K562 (cell line): ENCODE measurements at regions not wholly inside any gene's neighbourhood (a gene's known extent, or its start where the extent isn't known, plus 50 kb on each side); places are given as distances from the start of the nearest gene placed in this dataset.

ENCODE experiments used
- ATAC-seq: fragments of 200-7000 bp; cut with Tn5 transposase; 3 replicates; pipeline ENCODE4 v1.9.1; 2020; ENCODE audit warnings: moderate library complexity
- BruUV-seq: library from RNA; stranded (reverse); fragments of 400-500 nt; replicated peaks from 2 replicates; lab custom pipeline; 2021; lab: Mats Ljungman, UMichigan
- CTCF ChIA-PET: fragments of 300-600 bp; formaldehyde crosslinking; extraction: SDS; loops from one replicate; lab custom pipeline; 2021; ENCODE audit warnings: low intra/inter-chr PET ratio; lab: Yijun Ruan, JAX
- POLR2A ChIA-PET: fragments of 300-600, 350-650 bp; sonication (Branson Sonifier 250); formaldehyde crosslinking; extraction: SDS; loops from one replicate; lab custom pipeline; 2021; ENCODE audit warnings: antibody characterized with exemption, inconsistent platforms; lab: Yijun Ruan, JAX
- DNase-seq, 4 experiments: peaks; one replicate each; pipeline versions ENCODE4 v3.0.0 to v3.0.0-alpha.2; 2011 to 2018; ENCODE audit warnings: low spot score in 3 of 4, mixed read lengths in 3 of 4; ENCODE audit errors: extremely low read depth in 1 of 4
- FAIRE-seq: peaks from 2 replicates; lab custom pipeline; 2011; peaks lifted over from hg19 to GRCh38; lab: Jason Lieb, UNC
- H2AFZ ChIP-seq: 2 replicates; pipeline ENCODE4 v1.6.0; 2011; ENCODE audit warnings: low read depth, low read length, control low read depth, inconsistent platforms
- H3K27ac ChIP-seq: fragments of 200-600 bp; 3 replicates; pipeline ENCODE4 v1.8.0; 2011; ENCODE audit warnings: low read depth, mild to moderate bottlenecking, control low read depth, inconsistent platforms, low read length, moderate library complexity, mixed read lengths; ENCODE audit errors: extremely low read depth
- H3K27me3 ChIP-seq, 2 experiments: fragments of 300-600 bp in 1 of 2; 2 replicates in 1 of 2; 3 replicates in 1 of 2; pipeline versions ENCODE4 v1.6.0 to v1.8.0; 2011; ENCODE audit warnings: inconsistent platforms in 2 of 2, low read length in 2 of 2, mild to moderate bottlenecking in 1 of 2, mixed read lengths in 1 of 2, moderate library complexity in 1 of 2; ENCODE audit not compliant: control insufficient read depth in 2 of 2, insufficient read depth in 2 of 2
- H3K36me3 ChIP-seq: fragments of 300-600 bp; 3 replicates; pipeline ENCODE4 v1.8.0; 2011; ENCODE audit warnings: mild to moderate bottlenecking, low read length, inconsistent platforms; ENCODE audit not compliant: control insufficient read depth, insufficient read depth
- H3K4me1 ChIP-seq, 2 experiments: fragments of 200-600 bp in 1 of 2; replicated peaks in 1 of 2; 2 replicates in 1 of 2; 3 replicates in 1 of 2; pipeline versions ENCODE4 v1.5.1 to v1.8.0; 2011; ENCODE audit warnings: inconsistent platforms in 2 of 2, low read length in 2 of 2, mild to moderate bottlenecking in 1 of 2, mixed read lengths in 1 of 2, moderate library complexity in 1 of 2; ENCODE audit not compliant: control insufficient read depth in 2 of 2, insufficient read depth in 2 of 2
- H3K4me2 ChIP-seq: 2 replicates; pipeline ENCODE4 v1.6.1; 2011; ENCODE audit warnings: low read length, control low read depth, inconsistent platforms, mixed read lengths; ENCODE audit not compliant: insufficient read depth
- H3K4me3 ChIP-seq: fragments of 200-600 bp; sonication (generic), shearing (Covaris generic); 2 replicates; pipeline ENCODE4 v1.5.1; 2016; ENCODE audit warnings: control low read depth, inconsistent platforms
- H3K79me2 ChIP-seq: fragments of 200-600 bp; 3 replicates; pipeline ENCODE4 v1.8.0; 2011; ENCODE audit warnings: low read length, inconsistent platforms; ENCODE audit not compliant: control insufficient read depth, insufficient read depth
- H3K9ac ChIP-seq, 2 experiments: 2 replicates each; pipeline versions ENCODE4 v1.6.0 to v1.6.1; 2011; ENCODE audit warnings: low read depth in 2 of 2, low read length in 2 of 2, control low read depth in 1 of 2, inconsistent platforms in 1 of 2, mild to moderate bottlenecking in 1 of 2, mixed read lengths in 1 of 2; ENCODE audit not compliant: insufficient read depth in 1 of 2
- H3K9me1 ChIP-seq: one replicate; pipeline ENCODE4 v1.6.0; 2011; ENCODE audit warnings: inconsistent platforms, mild to moderate bottlenecking, low read length, moderate library complexity; ENCODE audit not compliant: control insufficient read depth, insufficient read depth
- H3K9me3 ChIP-seq: replicated peaks from 2 replicates; pipeline ENCODE4 v1.5.1; 2011; ENCODE audit warnings: low read depth, low read length, inconsistent platforms; ENCODE audit not compliant: control insufficient read depth, insufficient read depth
- H4K20me1 ChIP-seq: replicated peaks from 2 replicates; pipeline ENCODE4 v1.6.1; 2011; ENCODE audit warnings: low read length, inconsistent platforms, mixed read lengths; ENCODE audit not compliant: control insufficient read depth, insufficient read depth
- CREB3L1 ChIP-seq: fragments of 450-650 bp; IDR thresholded peaks from 2 replicates; pipeline ENCODE4 v1.6.1; 2014; ENCODE audit warnings: low read depth, mild to moderate bottlenecking, moderate library complexity, borderline replicate concordance
- JUNB ChIP-seq: fragments of 450-650 bp; formaldehyde crosslinking; conservative IDR thresholded peaks from 2 replicates; pipeline ENCODE4 v1.4.0; 2020; ENCODE audit warnings: mild to moderate bottlenecking
- SIX5 ChIP-seq, 2 experiments: IDR thresholded peaks; 2 replicates each; pipeline ENCODE4 v1.6.1; 2011; ENCODE audit warnings: low read length in 2 of 2, borderline replicate concordance in 1 of 2, low read depth in 1 of 2, mild to moderate bottlenecking in 1 of 2, moderate library complexity in 1 of 2; ENCODE audit not compliant: insufficient read depth in 1 of 2
- SNRNP70 ChIP-seq: fragments of 200-400 bp; formaldehyde crosslinking; optimal IDR thresholded peaks from 2 replicates; pipeline ENCODE3; 2017; ENCODE audit warnings: low read depth, low read length
- STAT5A ChIP-seq: IDR thresholded peaks from 2 replicates; pipeline ENCODE4 v1.6.1; 2012; ENCODE audit warnings: low read length, inconsistent platforms, borderline replicate concordance
- XRCC3 ChIP-seq: fragments of 450-650 bp; IDR thresholded peaks from 2 replicates; pipeline ENCODE4 v1.6.1; 2017; ENCODE audit warnings: mild to moderate bottlenecking, moderate library complexity
- WGBS: fragments of 100-300 bp; shearing (Covaris generic); methylation state at CpG from one replicate; pipeline ENCODE4 v1.1.6; 2016; ENCODE audit warnings: low coverage, mixed read lengths; ENCODE audit not compliant: insufficient coverage; ENCODE audit errors: missing lambda C conversion rate; 5-methylcytosine and 5-hydroxymethylcytosine counted together
- in situ Hi-C: fragments of 300-500 bp; cut with MboI; formaldehyde crosslinking; loops from 4 replicates; pipeline ENCODE4 v1.15.0; 2018; ENCODE audit warnings: inconsistent platforms, mixed read lengths
- intact Hi-C: fragments of 100-400 bp; cut with micrococcal nuclease; formaldehyde crosslinking; loops from 2 replicates; pipeline ENCODE4 v1.14.2; 2022

DNA sequence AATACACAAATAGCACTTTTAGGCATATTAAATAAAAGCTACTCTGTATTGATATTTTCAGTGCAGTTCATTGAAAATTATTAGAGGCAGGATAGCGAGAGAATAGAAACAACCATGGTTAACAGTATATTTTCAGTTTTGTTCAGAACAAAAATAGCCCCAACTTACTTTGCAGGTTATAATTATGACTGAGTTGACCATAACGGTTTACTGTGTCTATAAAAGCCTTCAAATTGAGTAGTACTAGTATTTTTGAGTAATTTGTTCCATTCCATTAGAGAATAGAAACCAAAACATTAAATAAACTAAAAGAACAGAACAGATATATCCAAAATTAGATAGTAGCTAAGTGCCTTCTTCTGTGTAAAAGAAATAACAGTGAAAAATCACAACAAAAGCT is 1108.4 kb upstream of the PCDH20 start:
- FAIRE-seq (no peak), ATAC-seq (no peak), DNase-seq (no peak)
- H3K36me3 ChIP-seq: no peaks in the 10 kb centered on the region
- H3K9me3 ChIP-seq: no peaks in the 10 kb centered on the region
- no peaks in the 10 kb centered on the region for H3K4me1 ChIP-seq
- no peaks in the 10 kb centered on the region for H3K79me2 ChIP-seq
- POLR2A ChIA-PET: no interaction called here
- no peaks in the 10 kb centered on the region for H3K9me1 ChIP-seq
- TF ChIP-seq SIX5 (IDR thresholded peaks at IDR 0.05; ENCODE audit: borderline replicate concordance in 1 of 2, insufficient read depth in 1 of 2, low read depth in 1 of 2, low read length in 2 of 2): no peak
- TF ChIP-seq JUNB (CRISPR knock-in tag): no peak
- no peak for TF ChIP-seq SNRNP70
- no peak for TF ChIP-seq CREB3L1
- TF ChIP-seq XRCC3: no peak
- no peak for TF ChIP-seq STAT5A
- intact Hi-C loops: no loop called here
- no peak overlapping the region for H2AFZ ChIP-seq
- no TSS peak for BruUV-seq
- no peaks in the 10 kb centered on the region for H3K27me3 ChIP-seq
- no peak overlapping the region for H3K27ac ChIP-seq
- CTCF ChIA-PET: no interaction called here
- no peak overlapping the region for H3K9ac ChIP-seq
- no peak overlapping the region for H3K4me2 ChIP-seq
- H4K20me1 ChIP-seq: no peaks in the 10 kb centered on the region
- in situ Hi-C loops: no loop called here
- H3K4me3 ChIP-seq: no peak overlapping the region
- 0% methylated on average over 2 of the region's 2 CpGs for WGBS
